ENCODE measurements at regions not wholly inside any gene's neighbourhood (a gene's known extent, or its start where the extent isn't known, plus 50 kb on each side); places are given as distances from the start of the nearest gene placed in this dataset.
A peak's percentile ranks its signal among the peaks of the same experiment; 100 is the strongest.

- intact Hi-C loops (cut with DNase I) = no loop called here
- Histone ChIP-seq H3K4me1 (ENCODE audit: control insufficient read depth in 2 of 3, insufficient read depth in 2 of 3, low read depth in 1 of 3, low read length in 3 of 3) (no peaks in the 10 kb centered on the region), H3K9ac (ENCODE audit: low read length in 3 of 3) (no peak overlapping the region), H3K27ac (ENCODE audit: low read depth in 2 of 2, low read length in 2 of 2) (no peak overlapping the region), H3K36me3 (ENCODE audit: control insufficient read depth in 2 of 3, insufficient read depth in 3 of 3, low read length in 3 of 3) (no peaks in the 10 kb centered on the region), H3K4me3 (ENCODE audit: low read length in 3 of 3) (no peak overlapping the region), H3K9me3 (ENCODE audit: control insufficient read depth in 2 of 3, insufficient read depth in 1 of 3, low read length in 3 of 3) (no peaks in the 10 kb centered on the region), H3K27me3 (ENCODE audit: control insufficient read depth, insufficient read depth, low read length) (no peaks in the 10 kb centered on the region)
- no peak for FAIRE-seq
- DNase-seq = no peak
- TF ChIP-seq CTCF (IDR thresholded peaks at IDR 0.05; ENCODE audit: borderline replicate concordance, extremely low read depth, insufficient read depth) = no peak
Observed at GRCh38 chr4:125986307-125986706, 671.6 kb downstream of the FAT4 start.

DNA sequence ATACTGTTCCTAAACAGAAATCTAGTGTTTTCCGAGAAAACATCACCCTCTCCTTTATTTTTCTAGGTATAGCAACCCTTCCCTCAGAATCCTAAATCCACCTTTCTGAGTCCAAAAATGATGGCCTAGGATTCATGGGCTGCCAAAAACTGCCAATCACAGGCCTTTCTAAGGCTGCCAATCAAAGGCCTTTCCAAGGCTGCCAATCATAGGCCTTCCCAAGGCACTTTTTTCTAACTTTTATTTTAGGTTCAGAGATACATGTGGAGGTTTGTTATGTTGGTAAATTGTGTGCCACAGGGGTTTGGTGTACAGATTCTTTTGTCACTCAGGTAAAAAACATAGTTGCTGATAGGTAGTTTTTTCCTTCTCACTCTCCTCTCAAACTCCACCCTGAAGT is 673.7 kb downstream of the FAT4 start:
- Histone ChIP-seq H3K4me3 (ENCODE audit: low read length in 3 of 3) (no peak overlapping the region), H3K36me3 (ENCODE audit: control insufficient read depth in 2 of 3, insufficient read depth in 3 of 3, low read length in 3 of 3) (no peaks in the 10 kb centered on the region), H3K9me3 (ENCODE audit: control insufficient read depth in 2 of 3, insufficient read depth in 1 of 3, low read length in 3 of 3) (no peaks in the 10 kb centered on the region), H3K27ac (ENCODE audit: low read depth in 2 of 2, low read length in 2 of 2) (no peak overlapping the region), H3K27me3 (ENCODE audit: control insufficient read depth, insufficient read depth, low read length) (no peaks in the 10 kb centered on the region), H3K9ac (ENCODE audit: low read length in 3 of 3) (no peak overlapping the region), H3K4me1 (ENCODE audit: control insufficient read depth in 2 of 3, insufficient read depth in 2 of 3, low read depth in 1 of 3, low read length in 3 of 3) (no peaks in the 10 kb centered on the region)
- FAIRE-seq (no peak), DNase-seq (no peak)
- no peak for TF ChIP-seq CTCF (IDR thresholded peaks at IDR 0.05; ENCODE audit: borderline replicate concordance, extremely low read depth, insufficient read depth)
- intact Hi-C loops (cut with DNase I) = no loop called here

GRCh38 chr4:125991398-125991797 is 676.6 kb downstream of the FAT4 start:
- H3K9ac ChIP-seq (ENCODE audit: low read length in 3 of 3) = no peak overlapping the region
- H3K9me3 ChIP-seq (ENCODE audit: control insufficient read depth in 2 of 3, insufficient read depth in 1 of 3, low read length in 3 of 3) = no peaks in the 10 kb centered on the region
- H3K27ac ChIP-seq (ENCODE audit: low read depth in 2 of 2, low read length in 2 of 2) = no peak overlapping the region
- no peak for TF ChIP-seq CTCF (IDR thresholded peaks at IDR 0.05; ENCODE audit: borderline replicate concordance, extremely low read depth, insufficient read depth)
- H3K36me3 ChIP-seq (ENCODE audit: control insufficient read depth in 2 of 3, insufficient read depth in 3 of 3, low read length in 3 of 3) = no peaks in the 10 kb centered on the region
- no peak overlapping the region for H3K4me3 ChIP-seq (ENCODE audit: low read length in 3 of 3)
- DNase-seq = peak in 1 of 5 donors; percentile 27
- FAIRE-seq = no peak
- H3K4me1 ChIP-seq (ENCODE audit: control insufficient read depth in 2 of 3, insufficient read depth in 2 of 3, low read depth in 1 of 3, low read length in 3 of 3) = no peaks in the 10 kb centered on the region
- intact Hi-C loops (cut with DNase I) = no loop called here
- no peaks in the 10 kb centered on the region for H3K27me3 ChIP-seq (ENCODE audit: control insufficient read depth, insufficient read depth, low read length)

DNA sequence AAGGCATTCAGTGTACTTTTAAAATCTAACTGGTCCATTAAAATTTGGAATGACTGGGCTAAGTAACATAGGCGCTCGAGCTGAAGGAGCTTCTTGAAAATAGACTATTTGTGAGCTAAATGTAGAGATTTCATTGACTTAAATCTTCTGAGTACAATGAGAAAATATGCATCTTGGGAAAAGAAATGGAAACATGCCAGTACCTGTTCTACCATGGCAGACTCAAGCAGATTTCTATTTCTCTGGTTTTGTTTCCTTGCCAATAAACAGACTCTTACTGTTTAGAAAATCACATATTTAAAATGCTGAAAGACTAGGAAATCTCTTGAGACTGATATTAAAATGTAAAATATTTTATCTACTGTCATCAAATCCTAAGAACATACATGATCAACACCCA is 678.1 kb downstream of the FAT4 start:
- Histone ChIP-seq H3K4me1 (ENCODE audit: control insufficient read depth in 2 of 3, insufficient read depth in 2 of 3, low read depth in 1 of 3, low read length in 3 of 3) (no peaks in the 10 kb centered on the region), H3K9me3 (ENCODE audit: control insufficient read depth in 2 of 3, insufficient read depth in 1 of 3, low read length in 3 of 3) (no peaks in the 10 kb centered on the region), H3K4me3 (ENCODE audit: low read length in 3 of 3) (no peak overlapping the region), H3K36me3 (ENCODE audit: control insufficient read depth in 2 of 3, insufficient read depth in 3 of 3, low read length in 3 of 3) (no peaks in the 10 kb centered on the region), H3K9ac (ENCODE audit: low read length in 3 of 3) (no peak overlapping the region), H3K27ac (ENCODE audit: low read depth in 2 of 2, low read length in 2 of 2) (no peak overlapping the region), H3K27me3 (ENCODE audit: control insufficient read depth, insufficient read depth, low read length) (no peaks in the 10 kb centered on the region)
- DNase-seq (no peak), FAIRE-seq (no peak)
- TF ChIP-seq CTCF (IDR thresholded peaks at IDR 0.05; ENCODE audit: borderline replicate concordance, extremely low read depth, insufficient read depth) = no peak
- intact Hi-C loops (cut with DNase I) = no loop called here

Measured in kidney (tissue), 13 donors.